ENCODE measurements at regions not wholly inside any gene's neighbourhood (a gene's known extent, or its start where the extent isn't known, plus 50 kb on each side); places are given as distances from the start of the nearest gene placed in this dataset.

- H3K4me1 ChIP-seq, result no peaks in the 10 kb centered on the region
- peaks cover 5% of the 10 kb centered on the region; the same call in 1 of the 2 replicates for H3K27me3 ChIP-seq
- H3K4me3 ChIP-seq (ENCODE audit: low read depth, low read length), result no peak overlapping the region
- no peak for DNase-seq
- H3K9me3 ChIP-seq, result no peaks in the 10 kb centered on the region
- no peaks in the 10 kb centered on the region for H3K36me3 ChIP-seq
- peak; percentile 17; the same call in 1 of the 2 replicates for TF ChIP-seq CTCF (IDR thresholded peaks at IDR 0.05; ENCODE audit: low read depth, low read length)
Observed at GRCh38 chr5:167528651-167529050, 762.8 kb upstream of the WWC1 start.

- no peaks in the 10 kb centered on the region for H3K9me3 ChIP-seq
- H3K4me1 ChIP-seq, result no peaks in the 10 kb centered on the region
- peak; percentile 8 for DNase-seq
- no peak for TF ChIP-seq CTCF (IDR thresholded peaks at IDR 0.05; ENCODE audit: low read depth, low read length)
- H3K27me3 ChIP-seq, result peaks cover 5% of the 10 kb centered on the region; the same call in 1 of the 2 replicates
- H3K4me3 ChIP-seq (ENCODE audit: low read depth, low read length), result no peak overlapping the region
- no peaks in the 10 kb centered on the region for H3K36me3 ChIP-seq
Observed at GRCh38 chr5:167530548-167530947, 760.9 kb upstream of the WWC1 start.

- DNase-seq, result no peak
- TF ChIP-seq CTCF (IDR thresholded peaks at IDR 0.05; ENCODE audit: low read depth, low read length), result no peak
- Histone ChIP-seq H3K4me1 (no peaks in the 10 kb centered on the region), H3K27me3 (peaks cover 5% of the 10 kb centered on the region; the same call in 1 of the 2 replicates), H3K36me3 (no peaks in the 10 kb centered on the region), H3K4me3 (ENCODE audit: low read depth, low read length) (no peak overlapping the region), H3K9me3 (no peaks in the 10 kb centered on the region)
Observed at GRCh38 chr5:167533814-167534795, 757.3 kb upstream of the WWC1 start.

GRCh38 chr5:167539747-167540146 is 751.7 kb upstream of the WWC1 start:
- H3K9me3 ChIP-seq, result no peaks in the 10 kb centered on the region
- no peak for TF ChIP-seq CTCF (IDR thresholded peaks at IDR 0.05; ENCODE audit: low read depth, low read length)
- H3K4me3 ChIP-seq (ENCODE audit: low read depth, low read length), result no peak overlapping the region
- no peak for DNase-seq
- no peaks in the 10 kb centered on the region for H3K36me3 ChIP-seq
- H3K27me3 ChIP-seq, result no peaks in the 10 kb centered on the region
- H3K4me1 ChIP-seq, result no peaks in the 10 kb centered on the region

- Histone ChIP-seq H3K9me3 (no peaks in the 10 kb centered on the region), H3K4me3 (ENCODE audit: low read depth, low read length) (no peak overlapping the region), H3K27me3 (no peaks in the 10 kb centered on the region), H3K4me1 (no peaks in the 10 kb centered on the region), H3K36me3 (no peaks in the 10 kb centered on the region)
- no peak for TF ChIP-seq CTCF (IDR thresholded peaks at IDR 0.05; ENCODE audit: low read depth, low read length)
- DNase-seq, result no peak
Observed at GRCh38 chr5:167546270-167546669, 745.2 kb upstream of the WWC1 start.

GRCh38 chr5:167552356-167552755 is 739.1 kb upstream of the WWC1 start:
- Histone ChIP-seq H3K36me3 (no peaks in the 10 kb centered on the region), H3K4me1 (no peaks in the 10 kb centered on the region), H3K4me3 (ENCODE audit: low read depth, low read length) (no peak overlapping the region), H3K9me3 (no peaks in the 10 kb centered on the region), H3K27me3 (no peaks in the 10 kb centered on the region)
- no peak for DNase-seq
- TF ChIP-seq CTCF (IDR thresholded peaks at IDR 0.05; ENCODE audit: low read depth, low read length), result no peak

All from BE2C (cell line).